ENCODE measurements at regions not wholly inside any gene's neighbourhood (a gene's known extent, or its start where the extent isn't known, plus 50 kb on each side); places are given as distances from the start of the nearest gene placed in this dataset.

DNA sequence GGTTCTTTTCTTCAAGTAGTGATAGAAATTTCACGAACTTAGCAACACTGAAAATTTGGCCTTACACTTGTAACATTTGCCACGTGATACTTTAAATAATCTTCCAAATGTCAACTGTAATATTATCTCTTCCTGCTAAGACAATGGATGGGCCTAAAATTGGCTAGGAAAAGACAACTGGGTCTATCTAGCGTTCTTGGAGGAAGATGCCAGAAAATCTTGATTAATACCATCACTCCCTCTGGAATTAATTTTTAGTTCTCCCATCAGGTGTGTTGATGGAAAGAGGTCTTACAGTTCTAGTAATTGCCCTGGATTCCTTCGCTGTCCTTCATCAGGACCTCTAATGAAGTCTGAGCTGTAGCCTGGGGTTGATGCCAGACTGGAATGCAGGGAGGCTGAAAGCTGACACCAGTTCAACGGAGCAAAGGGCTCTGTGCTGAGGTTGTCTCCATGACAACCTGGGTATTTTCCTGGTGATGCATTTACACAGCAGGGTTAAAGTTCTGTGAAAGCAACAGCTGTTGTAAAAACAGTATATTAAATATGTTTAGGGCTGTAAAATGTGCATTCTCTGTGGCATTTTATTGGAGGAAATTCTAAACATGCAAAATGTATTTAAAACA is 92.3 kb downstream of the GAS1 start:
- peak; percentile 95 for DNase-seq (ENCODE audit: extremely low read depth, low read depth)

DNA sequence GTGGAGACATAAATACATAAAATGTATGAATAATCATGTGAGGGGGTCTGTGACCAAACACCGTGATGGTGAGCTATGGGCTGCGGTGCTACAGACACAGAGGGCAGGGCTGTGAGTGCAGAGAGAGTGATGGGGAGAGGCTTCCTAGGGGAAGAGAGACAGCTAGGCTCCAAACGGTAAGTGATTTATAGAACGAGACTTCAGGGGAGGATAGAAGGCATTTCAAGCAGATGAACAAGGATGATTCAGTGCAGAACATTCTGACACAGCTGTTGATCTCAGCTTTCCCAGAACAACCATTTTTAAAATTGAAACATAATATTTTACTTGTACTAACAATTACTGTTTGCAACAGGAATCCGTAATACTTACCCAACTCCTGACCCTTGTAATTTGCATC is 100.7 kb downstream of the GAS1 start:
- TF ChIP-seq, protein P1, sequence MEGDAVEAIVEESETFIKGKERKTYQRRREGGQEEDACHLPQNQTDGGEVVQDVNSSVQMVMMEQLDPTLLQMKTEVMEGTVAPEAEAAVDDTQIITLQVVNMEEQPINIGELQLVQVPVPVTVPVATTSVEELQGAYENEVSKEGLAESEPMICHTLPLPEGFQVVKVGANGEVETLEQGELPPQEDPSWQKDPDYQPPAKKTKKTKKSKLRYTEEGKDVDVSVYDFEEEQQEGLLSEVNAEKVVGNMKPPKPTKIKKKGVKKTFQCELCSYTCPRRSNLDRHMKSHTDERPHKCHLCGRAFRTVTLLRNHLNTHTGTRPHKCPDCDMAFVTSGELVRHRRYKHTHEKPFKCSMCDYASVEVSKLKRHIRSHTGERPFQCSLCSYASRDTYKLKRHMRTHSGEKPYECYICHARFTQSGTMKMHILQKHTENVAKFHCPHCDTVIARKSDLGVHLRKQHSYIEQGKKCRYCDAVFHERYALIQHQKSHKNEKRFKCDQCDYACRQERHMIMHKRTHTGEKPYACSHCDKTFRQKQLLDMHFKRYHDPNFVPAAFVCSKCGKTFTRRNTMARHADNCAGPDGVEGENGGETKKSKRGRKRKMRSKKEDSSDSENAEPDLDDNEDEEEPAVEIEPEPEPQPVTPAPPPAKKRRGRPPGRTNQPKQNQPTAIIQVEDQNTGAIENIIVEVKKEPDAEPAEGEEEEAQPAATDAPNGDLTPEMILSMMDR (IDR thresholded peaks at IDR 0.05; ENCODE audit: low read depth, low read length, missing control alignments) = no peak
- no peak overlapping the region for H3K4me3 ChIP-seq (replicated peaks; ENCODE audit: low read depth, low read length)
- DNase-seq (ENCODE audit: extremely low read depth, low read depth) = no peak

More for the DNA sequence above, 92.3 kb downstream of the GAS1 start:
- TF ChIP-seq, protein P1 (IDR thresholded peaks at IDR 0.05; ENCODE audit: low read depth, low read length, missing control alignments) = no peak
- no peak overlapping the region for H3K4me3 ChIP-seq (replicated peaks; ENCODE audit: low read depth, low read length)

DNA sequence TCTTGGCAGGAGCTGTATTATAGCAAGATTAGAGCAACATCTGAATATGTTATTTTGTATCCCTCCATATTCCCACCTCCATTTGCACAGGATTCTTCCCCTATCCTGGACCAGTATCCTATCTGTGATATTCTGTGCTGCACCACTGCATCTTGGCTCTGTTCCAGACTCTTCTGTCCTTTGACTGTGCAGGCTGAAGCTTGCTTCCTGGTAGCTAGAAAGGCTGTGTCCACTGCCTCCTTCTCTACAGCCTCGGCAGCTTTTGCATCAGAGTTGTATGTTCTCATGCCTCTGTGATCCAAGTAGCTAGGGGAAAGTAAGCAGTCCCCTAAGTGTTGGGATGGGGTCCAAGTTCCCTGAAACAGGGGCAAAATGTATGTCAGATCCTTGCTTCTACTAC is 104.1 kb downstream of the GAS1 start:
- no peak for DNase-seq (ENCODE audit: extremely low read depth, low read depth)
- no peak overlapping the region for H3K4me3 ChIP-seq (replicated peaks; ENCODE audit: low read depth, low read length)
- TF ChIP-seq, protein P1 (IDR thresholded peaks at IDR 0.05; ENCODE audit: low read depth, low read length, missing control alignments) = no peak

DNA sequence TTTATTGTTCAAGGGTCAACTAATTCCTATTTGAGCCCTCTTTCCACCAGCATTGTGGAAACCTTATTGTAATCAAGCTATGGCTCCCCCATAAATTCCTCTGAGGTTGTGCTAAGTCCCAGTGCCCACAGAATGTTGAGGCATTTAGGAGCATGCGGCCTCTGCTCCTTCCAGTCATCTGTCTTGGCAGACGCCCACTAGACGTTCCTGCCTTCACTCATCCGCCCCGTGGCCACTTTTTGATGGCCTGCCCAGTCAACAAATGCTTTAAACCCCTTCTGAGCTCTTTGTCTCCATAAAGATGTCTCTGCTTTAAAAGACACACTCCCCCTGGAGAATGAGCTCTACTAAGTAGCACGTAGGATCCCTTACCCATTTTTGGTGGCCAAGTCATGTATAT is 104.7 kb downstream of the GAS1 start:
- no peak overlapping the region for H3K4me3 ChIP-seq (replicated peaks; ENCODE audit: low read depth, low read length)
- DNase-seq (ENCODE audit: extremely low read depth, low read depth) = no peak
- TF ChIP-seq, protein P1 (IDR thresholded peaks at IDR 0.05; ENCODE audit: low read depth, low read length, missing control alignments) = no peak

DNA sequence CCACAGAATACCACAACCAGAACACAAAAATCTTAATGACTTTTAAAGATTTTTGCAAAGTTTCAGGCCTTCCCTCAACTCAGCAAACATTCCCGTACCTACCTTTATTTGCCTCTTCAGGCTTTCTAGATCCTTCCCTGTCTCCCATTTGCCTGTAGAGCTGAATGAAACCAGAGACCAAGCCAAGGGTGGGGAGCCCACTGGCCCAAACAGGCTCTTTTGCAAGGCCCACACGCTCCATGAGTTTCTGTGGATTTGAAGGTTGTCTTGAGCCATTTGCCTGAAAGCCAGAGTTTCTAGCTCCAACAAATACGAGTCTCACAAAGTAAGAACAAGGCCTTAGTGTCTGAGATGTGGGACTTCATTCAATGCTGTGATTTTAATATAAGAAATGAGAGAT is 107.8 kb downstream of the GAS1 start:
- DNase-seq (ENCODE audit: extremely low read depth, low read depth) = no peak
- no peak overlapping the region for H3K4me3 ChIP-seq (replicated peaks; ENCODE audit: low read depth, low read length)
- TF ChIP-seq, protein P1 (IDR thresholded peaks at IDR 0.05; ENCODE audit: low read depth, low read length, missing control alignments) = no peak

DNA sequence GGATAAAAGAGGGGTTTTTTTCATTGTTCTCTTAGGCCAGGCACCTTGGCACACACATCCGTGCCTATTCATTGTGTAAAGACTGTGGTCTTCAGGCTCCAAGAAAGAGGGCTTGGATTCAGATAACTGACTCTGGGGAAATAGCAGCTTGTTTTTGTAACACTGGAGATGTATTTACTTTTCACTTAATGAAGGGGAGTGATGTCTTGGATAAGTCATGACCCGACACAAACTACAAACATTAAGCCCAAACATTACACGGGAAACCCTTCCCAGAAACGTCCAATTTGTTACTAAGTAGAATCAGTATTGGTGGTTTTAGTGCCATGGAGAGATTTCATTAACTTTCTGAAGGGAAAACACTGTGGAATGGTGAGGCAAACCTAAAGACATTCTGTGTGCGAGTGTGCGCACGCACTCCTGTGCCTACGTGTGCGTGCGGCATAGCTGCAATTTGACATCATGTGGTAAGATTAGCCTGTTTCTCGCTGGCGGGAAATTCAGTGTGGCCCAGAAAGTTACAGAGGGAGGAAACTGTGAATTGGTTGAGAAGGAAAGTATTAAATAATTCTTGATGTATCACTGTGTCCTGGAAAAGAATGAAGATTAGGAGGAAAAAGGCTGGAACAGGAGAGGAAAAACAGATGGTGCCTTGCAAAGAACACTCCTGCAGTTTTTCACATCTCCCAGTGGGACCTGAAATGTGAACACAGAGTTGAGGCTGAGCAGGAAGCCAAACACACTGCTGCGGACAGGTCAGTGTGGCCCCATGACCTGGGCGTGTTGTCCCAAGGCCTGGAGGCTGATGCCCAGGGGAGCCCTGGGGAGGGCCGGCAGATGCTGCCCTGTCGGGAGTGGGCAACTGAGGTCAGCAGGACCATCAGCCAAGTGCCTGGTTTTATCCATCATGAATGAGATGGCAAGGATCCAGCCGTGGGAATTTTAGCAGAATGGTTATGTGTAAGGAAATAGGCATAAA is 108.5 kb downstream of the GAS1 start:
- H3K4me3 ChIP-seq (replicated peaks; ENCODE audit: low read depth, low read length) = no peak overlapping the region
- no peak for DNase-seq (ENCODE audit: extremely low read depth, low read depth)
- TF ChIP-seq, protein P1 (IDR thresholded peaks at IDR 0.05; ENCODE audit: low read depth, low read length, missing control alignments) = no peak
